Fibroblast of villous mesenchyme (primary cell): ENCODE measurements at regions not wholly inside any gene's neighbourhood (a gene's known extent, or its start where the extent isn't known, plus 50 kb on each side); places are given as distances from the start of the nearest gene placed in this dataset.
"Not testable (repeated sequence)": the region's sequence is repeated elsewhere in the genome, so short reads cannot be mapped to it uniquely, and the experiment has no call there.

Experiments used
- DNase-seq: peaks from one replicate; pipeline ENCODE4 v3.0.0-alpha.2; 2010; ENCODE audit warnings: low read depth
- H3K4me3 ChIP-seq: 2 replicates; pipeline ENCODE4 v1.5.1; 2011; ENCODE audit warnings: low read depth, mild to moderate bottlenecking, low read length
- CTCF ChIP-seq: IDR thresholded peaks from 2 replicates; pipeline ENCODE4 v1.5.1; 2012; ENCODE audit warnings: low read depth, mild to moderate bottlenecking, low read length; ENCODE audit not compliant: insufficient read depth

GRCh38 chr5:1647580-1647979 is 123.8 kb upstream of the LPCAT1 start:
- no peak for TF ChIP-seq CTCF
- DNase-seq, result no peak
- H3K4me3 ChIP-seq, result no peak overlapping the region

DNA sequence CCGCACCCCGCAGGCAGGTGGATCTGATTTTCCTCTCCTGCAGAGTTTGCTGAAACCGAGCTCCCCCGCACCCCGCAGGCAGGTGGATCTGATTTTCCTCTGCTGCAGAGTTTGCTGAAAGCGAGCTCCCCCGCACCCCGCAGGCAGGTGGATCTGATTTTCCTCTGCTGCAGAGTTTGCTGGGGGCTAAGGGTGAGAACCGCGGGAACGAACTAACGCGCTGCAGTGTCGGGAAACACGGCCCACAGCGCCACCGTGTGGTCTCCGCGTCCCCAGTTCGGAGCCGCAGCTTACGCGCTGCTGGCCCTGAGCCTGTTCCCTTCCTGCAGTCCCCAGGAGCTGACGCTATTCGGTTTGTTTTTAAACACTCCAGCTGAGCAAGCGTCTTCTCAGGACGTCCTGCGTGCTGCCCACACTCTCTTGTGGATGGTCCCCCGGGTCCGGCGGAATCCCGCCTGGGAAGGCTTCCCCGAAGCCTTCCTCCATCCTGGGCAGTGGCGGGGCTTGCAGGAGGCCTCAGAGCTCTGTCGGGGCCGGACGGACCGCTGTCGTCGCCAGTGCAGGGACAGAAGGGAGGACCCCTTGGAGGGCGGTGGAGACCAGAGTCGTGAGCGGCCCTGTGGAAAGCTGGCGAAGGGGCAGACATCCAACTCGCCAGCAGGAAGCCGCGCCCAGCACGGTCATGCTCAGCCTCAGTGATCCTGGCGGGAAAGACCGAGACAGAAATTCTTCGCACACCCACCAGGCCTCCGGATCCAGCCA is 121.2 kb upstream of the LPCAT1 start:
- H3K4me3 ChIP-seq, result peak overlapping the region; percentile 25

GRCh38 chr5:1644393-1644809 is 120.6 kb upstream of the LPCAT1 start:
- not testable (repeated sequence) for H3K4me3 ChIP-seq, DNase-seq

More for the DNA sequence above, 121.2 kb upstream of the LPCAT1 start:
- peak; percentile 84 for TF ChIP-seq CTCF
- peak; percentile 82 for DNase-seq

DNA sequence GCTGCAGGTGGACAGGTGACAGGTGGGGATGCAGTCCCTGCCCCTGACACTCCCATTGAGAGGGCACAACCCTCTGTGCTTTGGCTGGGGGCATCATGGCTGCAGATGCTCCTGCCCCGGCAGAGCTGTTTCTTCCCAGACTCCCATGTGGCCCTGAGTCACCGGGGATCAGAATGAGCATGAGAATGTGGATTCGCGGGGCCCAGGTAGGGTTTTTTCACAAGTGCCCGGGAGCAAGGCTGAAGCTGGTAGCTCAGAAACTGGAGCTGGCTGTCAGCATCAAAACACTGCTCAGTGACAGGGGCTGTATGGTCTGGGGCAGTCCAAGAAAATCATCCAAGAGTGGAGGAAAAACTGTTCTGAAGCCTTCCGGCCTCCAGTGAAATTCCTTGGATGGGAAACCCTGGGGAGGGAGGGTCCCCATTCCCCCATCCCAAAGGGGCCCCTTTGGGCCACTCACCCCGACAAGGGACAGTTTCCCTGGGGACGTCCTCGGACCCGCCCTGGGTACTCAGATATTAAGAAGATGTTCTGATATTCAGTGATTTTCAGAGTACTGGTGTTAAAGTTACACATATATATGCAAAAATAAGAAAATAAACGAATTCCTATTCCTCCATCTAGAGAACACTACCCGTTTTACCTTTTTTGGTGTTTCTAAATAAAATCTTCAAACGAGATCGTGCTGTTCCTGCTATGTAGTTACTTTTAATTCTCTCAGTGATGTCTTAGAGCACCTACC is 120.1 kb upstream of the LPCAT1 start:
- no peak for TF ChIP-seq CTCF
- no peak for DNase-seq
- H3K4me3 ChIP-seq, result no peak overlapping the region

GRCh38 chr5:1642621-1643061 is 118.9 kb upstream of the LPCAT1 start:
- H3K4me3 ChIP-seq, result no peak overlapping the region
- no peak for TF ChIP-seq CTCF
- DNase-seq, result no peak

DNA sequence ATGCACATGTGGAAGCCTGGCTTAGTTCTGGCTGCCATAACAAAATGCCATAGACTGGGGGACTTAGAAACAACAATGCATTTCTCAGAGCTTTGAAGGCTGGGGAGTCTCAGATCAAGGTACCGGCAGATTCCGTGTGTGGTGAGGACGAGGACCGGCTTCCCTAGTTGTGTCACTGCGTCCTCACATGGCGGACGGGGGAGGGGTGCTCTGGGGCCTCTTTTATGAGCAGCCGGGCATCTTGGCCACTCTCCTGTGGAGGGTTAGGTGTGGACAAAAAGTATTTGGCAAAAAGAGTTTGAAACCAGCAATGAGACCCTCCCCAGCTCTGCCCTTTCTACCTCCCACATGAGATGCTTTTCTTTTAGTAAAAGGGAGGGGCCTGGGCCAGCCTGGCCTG is 118.5 kb upstream of the LPCAT1 start:
- no peak for DNase-seq
- no peak for TF ChIP-seq CTCF

GRCh38 chr5:1641560-1642166 is 117.9 kb upstream of the LPCAT1 start:
- H3K4me3 ChIP-seq, result no peak overlapping the region
- TF ChIP-seq CTCF, result peak; percentile 93
- peak; percentile 93 for DNase-seq

More for the DNA sequence above, 118.5 kb upstream of the LPCAT1 start:
- no peak overlapping the region for H3K4me3 ChIP-seq
